Ishikawa (cell line): ENCODE measurements at regions not wholly inside any gene's neighbourhood (a gene's known extent, or its start where the extent isn't known, plus 50 kb on each side); places are given as distances from the start of the nearest gene placed in this dataset.

Experiments
- CEBPB ChIP-seq: IDR thresholded peaks from 2 replicates; pipeline ENCODE4 v1.6.1; 2012
- CREB1 ChIP-seq: IDR thresholded peaks from 2 replicates; pipeline ENCODE4 v1.6.1; 2012; ENCODE audit warnings: low read depth
- EGR1 ChIP-seq: IDR thresholded peaks from 2 replicates; pipeline ENCODE4 v1.6.1; 2012
- EP300 ChIP-seq: IDR thresholded peaks from 2 replicates; pipeline ENCODE4 v1.6.1; 2012; ENCODE audit warnings: borderline replicate concordance
- FOXM1 ChIP-seq: IDR thresholded peaks from 2 replicates; pipeline ENCODE4 v1.6.1; 2012; ENCODE audit warnings: low read depth, borderline replicate concordance
- MAX ChIP-seq: IDR thresholded peaks from 2 replicates; pipeline ENCODE4 v1.6.1; 2012
- NFIC ChIP-seq: IDR thresholded peaks from 2 replicates; pipeline ENCODE4 v1.6.1; 2012
- RAD21 ChIP-seq: IDR thresholded peaks from 2 replicates; pipeline ENCODE4 v1.6.1; 2012; ENCODE audit warnings: low read depth
- REST ChIP-seq: IDR thresholded peaks from 2 replicates; pipeline ENCODE4 v1.6.1; 2012; ENCODE audit warnings: low read depth, mild to moderate bottlenecking
- TAF1 ChIP-seq: IDR thresholded peaks from 2 replicates; pipeline ENCODE4 v1.6.1; 2012; ENCODE audit warnings: low read depth, mild to moderate bottlenecking
- TCF12 ChIP-seq: IDR thresholded peaks from 2 replicates; pipeline ENCODE4 v1.6.1; 2012; ENCODE audit warnings: low read depth
- TEAD4 ChIP-seq: IDR thresholded peaks from 2 replicates; pipeline ENCODE4 v1.6.1; 2012
- USF1 ChIP-seq: IDR thresholded peaks from 2 replicates; pipeline ENCODE4 v1.6.1; 2012
- YY1 ChIP-seq: IDR thresholded peaks from 2 replicates; pipeline ENCODE4 v1.6.1; 2012; ENCODE audit warnings: low read depth
- ZBTB7A ChIP-seq: IDR thresholded peaks from 2 replicates; pipeline ENCODE4 v1.6.1; 2012; ENCODE audit warnings: low read depth

GRCh38 chr5:19098434-19098833 is 889.6 kb downstream of the CDH18 start:
- TF ChIP-seq CEBPB (no peak), USF1 (no peak), EGR1 (no peak), EP300 (no peak), MAX (no peak)

- TF ChIP-seq CEBPB, result no peak
- no peak for TF ChIP-seq REST
- TF ChIP-seq RAD21, result no peak
- no peak for TF ChIP-seq YY1
- TF ChIP-seq ZBTB7A, result no peak
- TF ChIP-seq TCF12, result no peak
Observed at GRCh38 chr5:19099195-19099594, 888.8 kb downstream of the CDH18 start.

- TF ChIP-seq ZBTB7A (no peak), FOXM1 (no peak), EP300 (no peak), TCF12 (no peak), CEBPB (no peak), NFIC (no peak), REST (no peak), EGR1 (no peak), RAD21 (no peak), CREB1 (no peak), TEAD4 (no peak)
Observed at GRCh38 chr5:19104948-19105347, 883.1 kb downstream of the CDH18 start.

GRCh38 chr5:19122923-19123322 is 865.1 kb downstream of the CDH18 start:
- TF ChIP-seq TAF1 (no peak), YY1 (no peak), EP300 (no peak), USF1 (no peak), RAD21 (no peak), CREB1 (no peak)

- TF ChIP-seq YY1 (no peak), MAX (no peak), REST (no peak), CREB1 (no peak), RAD21 (no peak), NFIC (no peak), FOXM1 (no peak), CEBPB (no peak), EP300 (no peak), TCF12 (no peak), ZBTB7A (no peak)
Observed at GRCh38 chr5:19125956-19126713, 861.9 kb downstream of the CDH18 start.
